ENCODE measurements at regions not wholly inside any gene's neighbourhood (a gene's known extent, or its start where the extent isn't known, plus 50 kb on each side); places are given as distances from the start of the nearest gene placed in this dataset.

DNA sequence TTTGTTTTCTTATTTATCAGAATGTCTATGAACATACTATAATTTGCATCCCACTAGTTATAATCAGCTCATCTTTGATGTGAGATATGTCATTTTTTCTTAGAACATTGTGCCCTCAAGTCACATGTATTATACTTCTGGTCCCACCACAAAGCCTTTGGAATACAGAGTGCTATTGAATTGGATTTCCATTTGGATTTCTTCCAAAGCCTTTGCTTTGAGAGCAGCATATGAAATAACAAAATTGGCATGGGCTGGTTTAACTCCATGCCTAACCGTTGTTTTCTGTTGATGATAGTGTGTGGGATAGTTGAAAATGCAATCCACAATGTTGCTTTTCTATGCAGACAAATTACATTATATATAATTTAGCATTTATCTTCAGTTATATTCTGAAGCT lies 284.5 kb upstream of the PLSCR5 start:
- no peak for DNase-seq (ENCODE audit: extremely low spot score)
- ChIA-PET POLR2A (no interaction called here), CTCF (no interaction called here)
- no peak for TF ChIP-seq ZNF384 (IDR thresholded peaks at IDR 0.05)

DNA sequence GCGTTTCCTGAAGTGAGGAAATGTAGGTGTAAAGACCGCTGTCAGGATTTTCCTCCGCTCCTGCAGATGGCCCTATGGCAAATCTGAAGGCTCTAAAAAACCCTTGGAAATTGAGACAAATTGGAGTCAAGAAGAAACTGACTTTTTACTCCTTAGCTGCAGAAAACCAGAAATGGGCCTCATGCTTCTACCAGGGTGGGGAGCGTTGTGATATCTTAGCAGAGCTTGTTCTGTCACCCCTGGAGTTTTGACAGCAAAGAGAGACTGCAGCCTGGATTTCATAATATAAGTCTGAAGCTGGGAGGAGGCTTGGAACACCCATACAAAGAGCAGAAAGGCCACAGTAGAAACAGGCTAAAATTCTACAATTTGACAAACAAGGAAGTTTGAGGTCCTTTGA lies 283.0 kb upstream of the PLSCR5 start:
- ChIA-PET POLR2A (no interaction called here), CTCF (no interaction called here)
- no peak for TF ChIP-seq FOXA1 (IDR thresholded peaks at IDR 0.05)
- no peak for TF ChIP-seq SP1 (IDR thresholded peaks at IDR 0.05)
- no peak for TF ChIP-seq FOXK2 (IDR thresholded peaks at IDR 0.05)
- TF ChIP-seq HDGF (IDR thresholded peaks at IDR 0.05; ENCODE audit: borderline replicate concordance) = no peak
- no peak for TF ChIP-seq BHLHE40 (IDR thresholded peaks at IDR 0.05; ENCODE audit: borderline replicate concordance)
- no peak for TF ChIP-seq ARNT (IDR thresholded peaks at IDR 0.05)
- TF ChIP-seq L3MBTL2 (conservative IDR thresholded peaks at IDR 0.05) = no peak
- TF ChIP-seq FOXM1 (IDR thresholded peaks at IDR 0.05; ENCODE audit: borderline replicate concordance) = no peak
- no peak for TF ChIP-seq CTBP1 (IDR thresholded peaks at IDR 0.05; ENCODE audit: borderline replicate concordance)
- TF ChIP-seq LEF1 (IDR thresholded peaks at IDR 0.05; ENCODE audit: borderline replicate concordance) = no peak
- no peak for TF ChIP-seq ZNF384 (IDR thresholded peaks at IDR 0.05)
- TF ChIP-seq NFRKB (IDR thresholded peaks at IDR 0.05) = no peak
- DNase-seq (ENCODE audit: extremely low spot score) = no peak

DNA sequence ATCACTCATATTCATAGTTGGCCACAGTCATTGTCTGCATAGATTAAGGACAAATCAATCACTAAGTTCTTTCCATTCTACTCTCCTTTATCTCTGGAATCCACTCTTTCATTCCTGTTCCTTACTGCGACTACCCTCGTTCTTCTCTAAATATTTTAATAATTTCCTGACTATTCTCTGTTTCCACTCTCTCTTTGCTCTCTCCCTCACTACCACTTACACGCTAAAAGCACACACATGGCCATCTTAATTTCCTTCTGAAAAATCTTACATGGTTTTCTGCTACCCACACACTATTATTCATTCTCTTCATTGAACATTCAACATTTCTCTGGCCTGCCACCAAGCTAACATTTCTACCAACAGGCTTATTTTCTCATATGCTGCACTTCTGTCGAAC lies 279.6 kb upstream of the PLSCR5 start:
- no peak for DNase-seq (ENCODE audit: extremely low spot score)
- ChIA-PET POLR2A (no interaction called here), CTCF (no interaction called here)
- TF ChIP-seq LEF1 (IDR thresholded peaks at IDR 0.05; ENCODE audit: borderline replicate concordance) (no peak), BHLHE40 (IDR thresholded peaks at IDR 0.05; ENCODE audit: borderline replicate concordance) (no peak), NFRKB (IDR thresholded peaks at IDR 0.05) (no peak), TARDBP (IDR thresholded peaks at IDR 0.05) (no peak)

DNA sequence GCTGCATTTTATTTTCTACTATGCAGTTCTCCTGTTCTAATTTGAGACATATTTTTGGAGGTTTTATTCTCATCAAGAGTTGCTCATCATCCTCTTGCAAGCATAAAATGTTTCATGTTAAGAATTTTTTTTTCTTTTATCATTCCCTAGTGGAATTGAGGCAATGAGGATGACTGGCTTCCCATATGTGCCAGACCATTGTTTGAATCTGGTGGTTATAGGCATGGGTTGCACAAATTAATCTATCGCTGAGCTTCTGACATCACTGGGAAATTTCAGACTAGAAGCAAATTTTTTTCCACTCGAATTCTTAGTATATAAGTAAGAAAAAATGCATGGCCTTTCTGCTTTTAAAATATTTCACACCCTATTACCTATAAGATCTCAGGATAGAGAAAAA lies 279.1 kb upstream of the PLSCR5 start:
- ChIA-PET POLR2A (no interaction called here), CTCF (no interaction called here)
- TF ChIP-seq ARNT (IDR thresholded peaks at IDR 0.05) (no peak), FOXM1 (IDR thresholded peaks at IDR 0.05; ENCODE audit: borderline replicate concordance) (no peak), SUZ12 (IDR thresholded peaks at IDR 0.05) (no peak), SP1 (IDR thresholded peaks at IDR 0.05) (no peak), CTBP1 (IDR thresholded peaks at IDR 0.05; ENCODE audit: borderline replicate concordance) (no peak), LEF1 (IDR thresholded peaks at IDR 0.05; ENCODE audit: borderline replicate concordance) (no peak), ELF4 (IDR thresholded peaks at IDR 0.05) (no peak)
- TF ChIP-seq, protein P1, sequence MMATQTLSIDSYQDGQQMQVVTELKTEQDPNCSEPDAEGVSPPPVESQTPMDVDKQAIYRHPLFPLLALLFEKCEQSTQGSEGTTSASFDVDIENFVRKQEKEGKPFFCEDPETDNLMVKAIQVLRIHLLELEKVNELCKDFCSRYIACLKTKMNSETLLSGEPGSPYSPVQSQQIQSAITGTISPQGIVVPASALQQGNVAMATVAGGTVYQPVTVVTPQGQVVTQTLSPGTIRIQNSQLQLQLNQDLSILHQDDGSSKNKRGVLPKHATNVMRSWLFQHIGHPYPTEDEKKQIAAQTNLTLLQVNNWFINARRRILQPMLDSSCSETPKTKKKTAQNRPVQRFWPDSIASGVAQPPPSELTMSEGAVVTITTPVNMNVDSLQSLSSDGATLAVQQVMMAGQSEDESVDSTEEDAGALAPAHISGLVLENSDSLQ (IDR thresholded peaks at IDR 0.05) = no peak
- DNase-seq (ENCODE audit: extremely low spot score) = no peak

DNA sequence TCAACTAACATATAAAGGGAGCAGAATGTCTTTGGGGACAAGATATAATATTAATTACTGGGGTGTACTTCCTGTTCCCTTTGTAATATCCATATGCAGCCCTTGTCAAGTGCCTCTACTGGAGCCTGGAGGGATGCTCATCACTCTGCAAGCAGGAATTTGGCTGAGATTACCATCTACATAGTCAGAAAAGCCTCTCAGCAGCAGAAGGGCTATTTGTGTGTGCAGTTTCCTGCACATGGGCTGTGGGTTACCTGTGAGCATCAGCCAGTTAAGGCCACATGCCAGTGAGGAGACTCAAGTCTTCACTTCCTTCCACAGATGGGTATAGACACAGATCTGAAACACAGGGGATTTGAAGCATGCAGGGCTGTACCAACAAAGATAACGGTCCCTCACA lies 278.1 kb upstream of the PLSCR5 start:
- CTCF ChIA-PET = no interaction called here

DNA sequence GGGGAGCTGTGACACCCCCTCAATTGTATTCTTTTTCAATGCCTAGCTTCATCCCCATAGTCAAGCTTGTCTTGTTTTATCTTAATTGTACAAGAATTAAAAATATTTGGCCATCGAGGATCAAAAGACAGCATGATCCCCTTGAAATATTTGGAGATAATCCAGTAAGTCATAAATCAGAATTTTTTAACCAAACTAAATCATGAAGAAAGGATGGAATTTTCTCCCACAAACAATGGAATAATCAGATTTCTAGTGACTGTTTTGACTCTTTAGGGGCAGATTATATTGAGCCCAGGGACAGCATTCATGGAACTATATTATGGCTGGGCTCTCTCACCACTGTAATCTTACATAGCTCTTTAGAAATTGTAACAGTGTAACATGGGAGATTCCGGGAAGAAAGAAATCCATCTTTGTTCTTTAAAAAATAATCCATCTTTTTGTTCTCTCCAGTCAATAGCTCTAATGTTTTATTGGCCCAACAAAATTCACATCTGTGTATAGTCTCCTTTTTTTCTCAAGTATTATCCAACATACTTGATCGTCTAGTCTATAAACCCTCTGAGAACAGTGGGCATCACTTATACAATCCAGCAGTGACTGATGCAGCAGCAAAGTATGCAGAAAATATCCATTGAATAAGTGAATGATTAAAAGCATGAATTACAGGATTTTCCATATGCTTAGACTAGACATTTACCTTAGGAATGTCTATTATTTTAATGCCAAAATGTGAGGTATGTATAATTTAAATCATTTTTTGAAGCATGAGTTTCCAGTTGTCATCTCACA lies 277.0 kb upstream of the PLSCR5 start:
- no peak for DNase-seq (ENCODE audit: extremely low spot score)
- ChIA-PET POLR2A (no interaction called here), CTCF (interaction anchor here (0.6 kb wide), 1 partner anchor 396 kb away, joined by 3 read pairs; no protein-coding TSS in a partner anchor)
- TF ChIP-seq L3MBTL2 (conservative IDR thresholded peaks at IDR 0.05) = no peak
- TF ChIP-seq TARDBP (IDR thresholded peaks at IDR 0.05) = no peak
- TF ChIP-seq LEF1 (IDR thresholded peaks at IDR 0.05; ENCODE audit: borderline replicate concordance) = no peak
- no peak for TF ChIP-seq SP1 (IDR thresholded peaks at IDR 0.05)
- TF ChIP-seq FOXM1 (IDR thresholded peaks at IDR 0.05; ENCODE audit: borderline replicate concordance) = no peak
- TF ChIP-seq, protein P1 (IDR thresholded peaks at IDR 0.05) = no peak
- no peak for TF ChIP-seq HDGF (IDR thresholded peaks at IDR 0.05; ENCODE audit: borderline replicate concordance)
- TF ChIP-seq ELF4 (IDR thresholded peaks at IDR 0.05) = no peak
- TF ChIP-seq ZNF384 (IDR thresholded peaks at IDR 0.05) = no peak
- TF ChIP-seq BHLHE40 (IDR thresholded peaks at IDR 0.05; ENCODE audit: borderline replicate concordance) = no peak
- no peak for TF ChIP-seq NFRKB (IDR thresholded peaks at IDR 0.05)
- TF ChIP-seq FOXA1 (IDR thresholded peaks at IDR 0.05) = no peak
- no peak for TF ChIP-seq CTBP1 (IDR thresholded peaks at IDR 0.05; ENCODE audit: borderline replicate concordance)

More for the DNA sequence above, 278.1 kb upstream of the PLSCR5 start:
- DNase-seq (ENCODE audit: extremely low spot score) = no peak
- TF ChIP-seq L3MBTL2 (conservative IDR thresholded peaks at IDR 0.05) (no peak), HDGF (IDR thresholded peaks at IDR 0.05; ENCODE audit: borderline replicate concordance) (no peak), FOXM1 (IDR thresholded peaks at IDR 0.05; ENCODE audit: borderline replicate concordance) (no peak)
- POLR2A ChIA-PET = no interaction called here

DNA sequence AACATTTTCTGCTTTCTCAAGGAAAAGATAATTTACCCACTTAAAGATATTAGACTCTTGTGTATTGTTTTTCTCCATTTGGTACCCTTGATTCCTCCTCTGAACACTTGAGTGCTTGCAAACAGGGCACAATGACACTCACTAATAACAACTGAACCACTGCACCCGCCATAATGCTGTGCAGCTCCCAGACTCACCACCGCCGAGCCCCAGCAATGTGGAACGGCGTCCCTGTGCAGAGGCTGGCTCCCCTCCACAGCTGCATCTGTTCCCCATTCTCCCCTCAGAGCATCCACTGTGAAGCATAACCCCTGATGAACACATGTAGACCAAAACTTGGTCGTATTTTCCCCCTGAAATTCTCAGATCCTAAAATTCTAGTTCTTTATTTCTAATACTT lies 276.2 kb upstream of the PLSCR5 start:
- POLR2A ChIA-PET = no interaction called here
- DNase-seq (ENCODE audit: extremely low spot score) = no peak
- CTCF ChIA-PET = no interaction called here
- no peak for TF ChIP-seq SP1 (IDR thresholded peaks at IDR 0.05)
- TF ChIP-seq, protein P1 (IDR thresholded peaks at IDR 0.05) = no peak

Data from HEK293T (cell line).